MM.1S (cell line): ENCODE measurements at regions not wholly inside any gene's neighbourhood (a gene's known extent, or its start where the extent isn't known, plus 50 kb on each side); places are given as distances from the start of the nearest gene placed in this dataset.

Experiments
- EZH2 ChIP-seq: fragments of 300-600 bp; sonication (generic); optimal IDR thresholded peaks from 2 replicates; pipeline ENCODE3; 2017; ENCODE audit warnings: low read depth, mild to moderate bottlenecking, antibody characterized with exemption, low read length, mixed read lengths
- TF ChIP-seq, protein P1 (sequence below): fragments of 300-600 bp; sonication (generic); IDR thresholded peaks from 2 replicates; pipeline ENCODE4 v1.5.1; 2016; ENCODE audit warnings: antibody characterized with exemption, low read length, mixed read lengths

- TF ChIP-seq, protein P1, sequence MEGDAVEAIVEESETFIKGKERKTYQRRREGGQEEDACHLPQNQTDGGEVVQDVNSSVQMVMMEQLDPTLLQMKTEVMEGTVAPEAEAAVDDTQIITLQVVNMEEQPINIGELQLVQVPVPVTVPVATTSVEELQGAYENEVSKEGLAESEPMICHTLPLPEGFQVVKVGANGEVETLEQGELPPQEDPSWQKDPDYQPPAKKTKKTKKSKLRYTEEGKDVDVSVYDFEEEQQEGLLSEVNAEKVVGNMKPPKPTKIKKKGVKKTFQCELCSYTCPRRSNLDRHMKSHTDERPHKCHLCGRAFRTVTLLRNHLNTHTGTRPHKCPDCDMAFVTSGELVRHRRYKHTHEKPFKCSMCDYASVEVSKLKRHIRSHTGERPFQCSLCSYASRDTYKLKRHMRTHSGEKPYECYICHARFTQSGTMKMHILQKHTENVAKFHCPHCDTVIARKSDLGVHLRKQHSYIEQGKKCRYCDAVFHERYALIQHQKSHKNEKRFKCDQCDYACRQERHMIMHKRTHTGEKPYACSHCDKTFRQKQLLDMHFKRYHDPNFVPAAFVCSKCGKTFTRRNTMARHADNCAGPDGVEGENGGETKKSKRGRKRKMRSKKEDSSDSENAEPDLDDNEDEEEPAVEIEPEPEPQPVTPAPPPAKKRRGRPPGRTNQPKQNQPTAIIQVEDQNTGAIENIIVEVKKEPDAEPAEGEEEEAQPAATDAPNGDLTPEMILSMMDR, result no peak
- TF ChIP-seq EZH2, result no peak
Observed at GRCh38 chr4:29151584-29151983, 1568.6 kb upstream of the PCDH7 start.
